Muscle of leg (tissue), 3 donors: ENCODE measurements at regions not wholly inside any gene's neighbourhood (a gene's known extent, or its start where the extent isn't known, plus 50 kb on each side); places are given as distances from the start of the nearest gene placed in this dataset.
"Not testable (repeated sequence)": the region's sequence is repeated elsewhere in the genome, so short reads cannot be mapped to it uniquely, and the experiment has no call there.

Experiments used
- DNase-seq: peaks from one replicate; pipeline ENCODE4 v3.0.0; 2013
- H3K27ac ChIP-seq: one replicate; pipeline ENCODE4 v1.5.1; 2013; ENCODE audit warnings: mild to moderate bottlenecking, low read length, control low read depth
- H3K27me3 ChIP-seq: one replicate; pipeline ENCODE4 v1.6.1; 2013; ENCODE audit warnings: low read length; ENCODE audit not compliant: control insufficient read depth, insufficient read depth
- H3K36me3 ChIP-seq: one replicate; pipeline ENCODE4 v1.6.1; 2013; ENCODE audit warnings: low read length; ENCODE audit not compliant: control insufficient read depth, insufficient read depth
- H3K4me1 ChIP-seq: one replicate; pipeline ENCODE4 v1.6.1; 2013; ENCODE audit warnings: low read length; ENCODE audit not compliant: control insufficient read depth, insufficient read depth
- H3K4me3 ChIP-seq: one replicate; pipeline ENCODE4 v1.5.1; 2013; ENCODE audit warnings: low read length, control low read depth
- H3K9me3 ChIP-seq: replicated peaks from 2 replicates; pipeline ENCODE4 v1.6.1; 2013; ENCODE audit warnings: low read depth, low read length; ENCODE audit not compliant: control insufficient read depth
- WGBS: methylation state at CpG from one replicate; pipeline ENCODE4 v1.1.5; 2013; ENCODE audit warnings: missing lambda C conversion rate; ENCODE audit not compliant: insufficient coverage; 5-methylcytosine and 5-hydroxymethylcytosine counted together

DNA sequence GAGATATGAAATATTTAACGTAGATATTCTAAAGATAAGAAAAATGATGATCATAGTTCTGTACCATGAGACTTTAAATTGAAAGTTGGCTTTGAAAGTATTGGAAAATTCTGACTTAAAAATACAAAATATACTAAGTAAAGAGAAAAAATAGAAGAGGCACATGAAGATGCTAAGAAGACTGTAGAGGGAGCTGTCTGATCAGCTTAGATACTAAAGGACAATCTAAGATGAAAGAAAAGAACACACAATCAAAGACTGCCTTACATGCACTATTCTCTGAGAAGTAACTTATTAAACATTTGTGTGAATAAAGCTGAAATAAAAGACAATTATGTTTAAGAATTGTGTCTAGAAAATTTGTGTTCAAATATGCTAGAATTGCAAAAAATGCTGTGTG is 55.1 kb downstream of the RBMXL2 start:
- peak; percentile 66 for DNase-seq
- WGBS: no CpG with 5 or more reads among the region's 1 CpG
- H3K27ac ChIP-seq: no peak overlapping the region

DNA sequence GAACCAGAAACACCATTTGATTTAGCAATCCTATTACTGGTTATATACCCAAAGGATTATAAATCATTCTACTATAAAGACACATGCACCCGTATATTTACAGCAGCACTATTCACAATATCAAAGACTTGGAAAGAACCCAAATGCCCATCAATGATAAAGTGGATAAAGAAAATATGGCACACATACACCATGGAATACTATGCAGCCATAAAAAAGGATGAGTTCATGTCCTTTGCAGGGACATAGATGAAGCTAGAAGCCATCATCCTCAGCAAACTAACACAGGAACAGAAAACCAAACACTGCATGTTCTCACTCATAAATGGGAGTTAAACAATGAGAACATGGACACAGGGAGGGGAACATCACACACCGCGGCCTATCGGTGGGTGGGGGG is 61.3 kb downstream of the RBMXL2 start:
- not testable (repeated sequence) for H3K4me1 ChIP-seq, H3K27ac ChIP-seq, H3K9me3 ChIP-seq, H3K27me3 ChIP-seq, H3K36me3 ChIP-seq, H3K4me3 ChIP-seq, DNase-seq
- WGBS: no CpG with 5 or more reads among the region's 4 CpGs

More for the DNA sequence above, 55.1 kb downstream of the RBMXL2 start:
- no peak overlapping the region for H3K4me3 ChIP-seq
- H3K4me1 ChIP-seq: no peaks in the 10 kb centered on the region
- no peaks in the 10 kb centered on the region for H3K27me3 ChIP-seq
- no peaks in the 10 kb centered on the region for H3K9me3 ChIP-seq
- H3K36me3 ChIP-seq: no peaks in the 10 kb centered on the region

DNA sequence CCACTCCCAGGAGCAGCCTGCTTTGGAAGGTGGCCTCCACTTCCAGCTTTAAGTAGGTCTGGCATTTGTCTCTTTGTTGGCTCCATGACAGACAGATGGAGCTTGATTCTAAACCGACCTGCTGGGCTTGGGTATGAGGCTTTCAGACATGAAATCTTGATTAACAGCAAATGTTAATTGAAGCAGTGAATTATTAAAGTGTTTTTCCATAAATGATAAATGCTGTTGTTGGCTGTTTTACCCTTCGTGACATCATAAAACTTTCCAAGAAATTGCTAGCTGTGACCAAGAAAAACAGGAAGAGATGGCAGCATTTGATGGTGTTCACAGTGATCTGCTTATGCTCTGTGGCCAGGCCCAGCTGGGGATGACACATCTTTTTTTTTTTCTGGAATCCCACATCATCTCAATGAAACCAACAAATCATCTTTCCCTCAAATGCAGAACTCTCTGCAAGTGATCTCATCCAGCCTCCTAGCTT is 66.1 kb downstream of the RBMXL2 start:
- no peak overlapping the region for H3K27ac ChIP-seq
- H3K36me3 ChIP-seq: no peaks in the 10 kb centered on the region
- H3K4me3 ChIP-seq: no peak overlapping the region
- H3K27me3 ChIP-seq: no peaks in the 10 kb centered on the region
- DNase-seq: no peak
- 43% methylated on average over 1 of the region's 2 CpGs for WGBS
- H3K9me3 ChIP-seq: no peaks in the 10 kb centered on the region
- no peaks in the 10 kb centered on the region for H3K4me1 ChIP-seq

GRCh38 chr11:7160814-7161489 is 72.2 kb downstream of the RBMXL2 start:
- no peak overlapping the region for H3K27ac ChIP-seq
- H3K9me3 ChIP-seq: no peaks in the 10 kb centered on the region
- DNase-seq: no peak
- no peak overlapping the region for H3K4me3 ChIP-seq
- H3K27me3 ChIP-seq: no peaks in the 10 kb centered on the region
- no peaks in the 10 kb centered on the region for H3K36me3 ChIP-seq
- H3K4me1 ChIP-seq: no peaks in the 10 kb centered on the region
- WGBS: 57% methylated on average over 1 of the region's 3 CpGs

DNA sequence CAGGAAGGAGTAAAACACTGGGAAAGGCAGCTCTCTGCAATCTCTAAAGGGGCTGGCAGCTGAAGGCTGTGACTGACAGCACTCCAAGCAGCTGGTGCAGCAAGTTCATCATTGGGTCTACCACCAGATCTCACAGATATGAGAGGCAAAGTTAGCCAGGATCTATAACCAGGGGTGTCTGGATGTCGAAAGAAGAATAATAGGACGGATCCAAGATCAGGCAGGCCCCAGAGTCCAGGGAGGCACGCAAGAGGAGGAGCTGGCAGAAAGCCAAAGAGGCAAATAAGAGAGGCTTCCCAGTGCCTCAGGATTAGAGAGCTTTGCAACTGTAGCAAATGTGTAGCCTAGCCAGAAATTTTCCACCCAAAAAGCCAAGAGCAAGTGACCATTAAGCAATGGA is 77.1 kb downstream of the RBMXL2 start:
- H3K4me3 ChIP-seq: no peak overlapping the region
- H3K27me3 ChIP-seq: no peaks in the 10 kb centered on the region
- 0% methylated on average over 2 of the region's 3 CpGs for WGBS
- no peaks in the 10 kb centered on the region for H3K9me3 ChIP-seq
- peak; percentile 5 for DNase-seq
- no peaks in the 10 kb centered on the region for H3K36me3 ChIP-seq
- H3K4me1 ChIP-seq: no peaks in the 10 kb centered on the region
- H3K27ac ChIP-seq: no peak overlapping the region

DNA sequence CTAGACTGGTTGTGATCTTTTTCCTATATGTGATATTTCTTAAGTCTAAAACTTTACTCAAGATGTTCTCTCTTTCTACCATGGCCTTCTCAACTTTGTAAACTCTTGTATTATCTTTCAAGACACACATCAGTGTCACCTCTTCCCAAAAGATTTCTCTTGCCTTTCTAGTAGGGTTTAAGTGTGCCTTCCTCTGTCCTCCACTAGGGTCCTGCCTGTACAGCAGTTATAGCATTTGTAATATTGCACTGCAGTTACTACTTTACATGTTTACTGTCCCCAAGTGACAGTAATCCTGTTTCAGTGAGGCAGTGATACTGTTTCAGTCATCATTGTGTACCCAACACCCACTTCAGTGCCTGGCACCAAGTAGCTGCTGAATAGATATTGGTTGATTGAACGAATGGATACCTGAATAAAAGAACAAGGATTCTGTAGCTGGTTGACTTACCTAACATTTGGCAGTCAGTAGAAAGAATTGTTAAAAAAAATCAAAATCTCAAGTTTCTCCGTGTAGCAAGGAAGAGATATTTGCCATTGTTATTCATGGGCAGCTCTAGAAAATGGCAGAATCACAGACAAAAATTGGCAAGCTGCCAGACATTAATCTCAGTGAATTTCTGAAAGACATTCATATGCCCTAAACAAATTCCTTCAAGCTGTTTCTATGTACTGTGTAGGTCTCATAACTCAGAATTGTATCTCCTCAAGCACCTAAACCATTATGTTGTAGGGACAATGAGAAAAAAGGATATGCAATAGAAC is 79.4 kb downstream of the RBMXL2 start:
- no CpG with 5 or more reads among the region's 2 CpGs for WGBS
- no peak overlapping the region for H3K4me3 ChIP-seq
- no peaks in the 10 kb centered on the region for H3K9me3 ChIP-seq
- H3K4me1 ChIP-seq: no peaks in the 10 kb centered on the region
- DNase-seq: no peak
- no peaks in the 10 kb centered on the region for H3K27me3 ChIP-seq
- H3K36me3 ChIP-seq: no peaks in the 10 kb centered on the region
- H3K27ac ChIP-seq: no peak overlapping the region

DNA sequence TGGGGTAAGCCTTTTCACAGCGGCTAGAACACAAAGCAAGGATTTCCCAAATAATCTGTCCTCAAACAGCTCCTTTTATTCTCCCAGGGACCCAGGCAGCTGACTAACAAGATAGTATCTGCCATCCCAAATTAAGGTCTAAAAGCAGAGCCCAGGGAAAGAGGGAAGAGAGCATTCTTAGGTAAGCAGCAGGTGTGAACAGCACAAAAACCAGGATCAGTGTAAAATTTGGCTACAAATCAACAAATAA is 79.9 kb downstream of the RBMXL2 start:
- H3K4me3 ChIP-seq: no peak overlapping the region
- no peaks in the 10 kb centered on the region for H3K36me3 ChIP-seq
- H3K27me3 ChIP-seq: no peaks in the 10 kb centered on the region
- H3K27ac ChIP-seq: no peak overlapping the region
- WGBS: no CpG with 5 or more reads among the region's 1 CpG
- DNase-seq: no peak
- H3K4me1 ChIP-seq: no peaks in the 10 kb centered on the region
- H3K9me3 ChIP-seq: no peaks in the 10 kb centered on the region

DNA sequence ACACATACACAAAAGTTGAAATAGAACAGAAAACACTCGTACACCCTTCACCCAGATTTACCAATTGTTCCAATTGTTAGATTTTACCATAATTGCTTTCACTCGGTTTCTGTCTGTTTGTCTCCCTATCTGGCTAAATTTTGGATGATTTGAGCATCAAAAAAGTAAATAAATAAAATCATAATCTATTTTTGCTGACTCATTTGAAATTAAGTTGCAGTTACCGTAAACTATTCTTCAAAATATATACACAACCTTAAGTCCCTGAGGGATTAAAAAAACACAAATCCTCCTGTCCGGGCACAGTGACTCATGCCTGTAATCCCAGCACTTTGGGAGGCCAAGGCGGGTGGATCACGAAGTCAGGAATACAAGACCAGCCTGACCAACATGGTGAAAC is 81.3 kb upstream of the SYT9 start:
- no peak for DNase-seq
- Histone ChIP-seq H3K9me3 (no peaks in the 10 kb centered on the region), H3K4me3 (no peak overlapping the region), H3K27ac (no peak overlapping the region), H3K27me3 (no peaks in the 10 kb centered on the region), H3K4me1 (no peaks in the 10 kb centered on the region), H3K36me3 (no peaks in the 10 kb centered on the region)
- WGBS: 100% methylated on average over 1 of the region's 6 CpGs

- Histone ChIP-seq H3K27ac (no peak overlapping the region), H3K27me3 (no peaks in the 10 kb centered on the region), H3K9me3 (no peaks in the 10 kb centered on the region), H3K4me3 (no peak overlapping the region), H3K4me1 (no peaks in the 10 kb centered on the region), H3K36me3 (no peaks in the 10 kb centered on the region)
- no peak for DNase-seq
Observed at GRCh38 chr11:7175007-7175406, 76.7 kb upstream of the SYT9 start.

- Histone ChIP-seq H3K36me3 (no peaks in the 10 kb centered on the region), H3K27ac (no peak overlapping the region), H3K27me3 (no peaks in the 10 kb centered on the region), H3K4me3 (no peak overlapping the region), H3K9me3 (peaks cover 2% of the 10 kb centered on the region), H3K4me1 (no peaks in the 10 kb centered on the region)
- no peak for DNase-seq
- WGBS: no CpG with 5 or more reads among the region's 2 CpGs
Observed at GRCh38 chr11:7186190-7186589, 65.5 kb upstream of the SYT9 start.
